HG02840 (cell line): ENCODE measurements at regions not wholly inside any gene's neighbourhood (a gene's known extent, or its start where the extent isn't known, plus 50 kb on each side); places are given as distances from the start of the nearest gene placed in this dataset.
"Not testable (repeated sequence)": the region's sequence is repeated elsewhere in the genome, so short reads cannot be mapped to it uniquely, and the experiment has no call there.

ENCODE experiments used
- ATAC-seq: cut with Tn5 transposase; IDR thresholded peaks from one replicate; pipeline ENCODE4 v1.9.1; 2021; ENCODE audit warnings: mild to moderate bottlenecking, moderate library complexity, moderate number of reproducible peaks; ENCODE audit not compliant: unreplicated experiment, low FRiP score

GRCh38 chr6:158920311-158920905 lies 79.6 kb downstream of the RSPH3 start:
- no peak for ATAC-seq

- ATAC-seq: no peak
Observed at GRCh38 chr6:158919865-158920264, 80.1 kb downstream of the RSPH3 start.

GRCh38 chr6:158916617-158917016 lies 83.4 kb downstream of the RSPH3 start:
- ATAC-seq: no peak

- ATAC-seq: no peak
Observed at GRCh38 chr6:158914923-158915322, 85.1 kb downstream of the RSPH3 start.

GRCh38 chr6:158913580-158913979 lies 86.4 kb downstream of the RSPH3 start:
- ATAC-seq: no peak

GRCh38 chr6:158912655-158913054 lies 87.3 kb downstream of the RSPH3 start:
- ATAC-seq: no peak

- no peak for ATAC-seq
Observed at GRCh38 chr6:158911746-158912480, 88.1 kb downstream of the RSPH3 start.

GRCh38 chr6:158910484-158911440 lies 89.2 kb downstream of the RSPH3 start:
- ATAC-seq: no peak

GRCh38 chr6:158909938-158910337 lies 90.1 kb downstream of the RSPH3 start:
- no peak for ATAC-seq

- no peak for ATAC-seq
Observed at GRCh38 chr6:158908606-158909005, 89.4 kb upstream of the EZR start.

- no peak for ATAC-seq
Observed at GRCh38 chr6:158907931-158908330, 88.8 kb upstream of the EZR start.

- no peak for ATAC-seq
Observed at GRCh38 chr6:158906926-158907325, 87.8 kb upstream of the EZR start.

- ATAC-seq: no peak
Observed at GRCh38 chr6:158905277-158905676, 86.1 kb upstream of the EZR start.

GRCh38 chr6:158903801-158904200 lies 84.6 kb upstream of the EZR start:
- ATAC-seq: no peak

GRCh38 chr6:158900663-158901312 lies 81.6 kb upstream of the EZR start:
- no peak for ATAC-seq

- no peak for ATAC-seq
Observed at GRCh38 chr6:158897236-158897635, 78.1 kb upstream of the EZR start.

GRCh38 chr6:158895661-158896060 lies 76.5 kb upstream of the EZR start:
- ATAC-seq: no peak

GRCh38 chr6:158894193-158894592 lies 75.0 kb upstream of the EZR start:
- no peak for ATAC-seq

GRCh38 chr6:158892266-158892665 lies 73.1 kb upstream of the EZR start:
- ATAC-seq: no peak

- ATAC-seq: not testable (repeated sequence)
Observed at GRCh38 chr6:158891560-158891959, 72.4 kb upstream of the EZR start.

- not testable (repeated sequence) for ATAC-seq
Observed at GRCh38 chr6:158888171-158888570, 69.0 kb upstream of the EZR start.
